ENCODE measurements at regions not wholly inside any gene's neighbourhood (a gene's known extent, or its start where the extent isn't known, plus 50 kb on each side); places are given as distances from the start of the nearest gene placed in this dataset.
A peak's percentile ranks its signal among the peaks of the same experiment; 100 is the strongest.

DNA sequence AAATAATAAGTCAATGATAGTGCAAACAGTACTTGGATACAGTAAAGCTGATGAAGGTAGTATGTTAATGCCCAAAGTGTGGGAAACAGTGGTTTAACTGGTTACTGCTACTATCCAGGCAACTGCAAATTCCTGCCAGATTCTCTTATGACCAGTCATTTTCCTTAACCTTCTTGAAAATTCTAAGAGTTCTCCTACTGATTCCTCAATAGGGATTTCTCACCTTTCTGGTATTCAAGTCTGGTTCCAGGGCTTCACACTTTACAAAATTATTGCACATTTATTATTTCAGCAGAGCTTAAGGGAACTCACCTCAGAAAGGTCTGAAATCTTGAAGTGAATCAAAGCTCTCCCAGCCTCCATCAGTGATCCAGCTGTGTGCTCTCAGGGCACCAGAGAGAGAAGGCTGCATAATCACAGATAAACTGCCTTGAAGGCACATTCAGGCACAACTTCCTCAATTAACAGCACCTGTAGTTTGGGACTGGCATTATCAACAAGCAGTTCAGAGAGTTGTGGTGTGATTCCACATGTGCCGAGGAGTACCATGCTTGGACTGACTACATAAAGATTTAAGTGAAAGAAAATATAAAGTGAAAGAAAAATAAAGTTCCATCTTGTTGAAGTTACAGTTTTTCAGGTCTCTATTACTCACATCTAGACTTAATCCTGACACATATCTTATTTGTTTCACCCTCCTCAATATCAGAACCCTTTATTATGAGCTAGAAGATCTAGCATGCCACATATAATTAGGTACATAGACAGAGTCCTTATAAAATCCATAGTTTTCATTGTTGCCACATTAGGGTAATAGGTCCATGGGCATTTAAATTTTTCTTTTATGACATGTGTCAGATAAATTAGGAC, 59.5 kb upstream of the TIPARP start:
- TF ChIP-seq, protein P1, sequence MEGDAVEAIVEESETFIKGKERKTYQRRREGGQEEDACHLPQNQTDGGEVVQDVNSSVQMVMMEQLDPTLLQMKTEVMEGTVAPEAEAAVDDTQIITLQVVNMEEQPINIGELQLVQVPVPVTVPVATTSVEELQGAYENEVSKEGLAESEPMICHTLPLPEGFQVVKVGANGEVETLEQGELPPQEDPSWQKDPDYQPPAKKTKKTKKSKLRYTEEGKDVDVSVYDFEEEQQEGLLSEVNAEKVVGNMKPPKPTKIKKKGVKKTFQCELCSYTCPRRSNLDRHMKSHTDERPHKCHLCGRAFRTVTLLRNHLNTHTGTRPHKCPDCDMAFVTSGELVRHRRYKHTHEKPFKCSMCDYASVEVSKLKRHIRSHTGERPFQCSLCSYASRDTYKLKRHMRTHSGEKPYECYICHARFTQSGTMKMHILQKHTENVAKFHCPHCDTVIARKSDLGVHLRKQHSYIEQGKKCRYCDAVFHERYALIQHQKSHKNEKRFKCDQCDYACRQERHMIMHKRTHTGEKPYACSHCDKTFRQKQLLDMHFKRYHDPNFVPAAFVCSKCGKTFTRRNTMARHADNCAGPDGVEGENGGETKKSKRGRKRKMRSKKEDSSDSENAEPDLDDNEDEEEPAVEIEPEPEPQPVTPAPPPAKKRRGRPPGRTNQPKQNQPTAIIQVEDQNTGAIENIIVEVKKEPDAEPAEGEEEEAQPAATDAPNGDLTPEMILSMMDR (IDR thresholded peaks at IDR 0.05; ENCODE audit: low read length, missing control alignments): no peak
- H3K4me3 ChIP-seq (replicated peaks; ENCODE audit: low read depth, low read length): no peak overlapping the region
- DNase-seq (ENCODE audit: low read depth): peak; percentile 29

DNA sequence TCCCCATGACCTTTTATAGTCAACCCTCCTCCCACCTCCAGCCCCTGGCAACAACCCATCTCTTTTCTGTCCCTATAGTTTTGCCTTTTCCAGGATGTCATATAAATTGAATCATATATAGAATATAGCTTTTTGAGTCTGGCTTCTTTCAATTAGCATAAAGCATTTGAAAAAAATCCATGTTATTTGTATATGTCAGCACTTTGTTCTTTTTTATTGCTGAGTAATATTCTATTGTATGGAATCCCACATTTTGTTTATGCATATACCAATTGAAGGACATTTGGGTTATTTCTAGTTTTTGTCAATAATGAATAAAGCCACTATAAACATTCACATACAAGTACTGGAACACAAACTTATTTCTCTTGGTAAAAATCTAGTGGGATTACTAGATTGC, 58.0 kb upstream of the SSR3 start:
- no peak overlapping the region for H3K4me3 ChIP-seq (replicated peaks; ENCODE audit: low read depth, low read length)
- TF ChIP-seq, protein P1 (IDR thresholded peaks at IDR 0.05; ENCODE audit: low read length, missing control alignments): no peak
- no peak for DNase-seq (ENCODE audit: low read depth)

DNA sequence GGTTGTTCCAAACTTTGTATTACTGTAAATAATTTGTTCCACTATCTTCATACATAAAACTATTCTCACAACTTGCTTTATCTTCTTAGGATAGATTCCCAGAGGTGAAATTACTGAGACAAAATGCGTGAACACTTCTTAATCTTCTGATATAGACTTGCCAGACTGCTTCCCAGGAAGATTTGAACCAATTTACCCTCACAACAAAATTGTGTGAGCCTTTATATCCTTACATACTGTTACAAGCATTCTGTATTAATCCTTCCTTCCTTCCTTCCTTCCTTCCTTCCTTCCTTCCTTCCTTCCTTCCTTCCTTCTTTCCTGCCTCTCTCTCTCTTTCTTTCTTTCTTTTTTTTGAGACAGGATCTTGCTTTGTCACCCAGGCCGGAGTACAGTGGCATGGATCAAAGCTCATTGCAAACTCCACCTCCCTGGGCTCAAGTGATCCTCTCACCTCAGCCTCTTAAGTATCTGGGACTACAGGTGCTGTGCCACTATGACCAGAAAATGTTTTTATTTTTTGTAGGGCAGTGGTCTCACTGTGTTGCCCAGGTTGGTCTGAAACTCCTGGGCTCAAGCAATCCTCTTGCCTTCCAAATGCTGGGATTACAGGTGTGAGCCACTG, 57.1 kb upstream of the SSR3 start:
- H3K4me3 ChIP-seq (replicated peaks; ENCODE audit: low read depth, low read length): no peak overlapping the region
- no peak for DNase-seq (ENCODE audit: low read depth)
- TF ChIP-seq, protein P1 (IDR thresholded peaks at IDR 0.05; ENCODE audit: low read length, missing control alignments): no peak

DNA sequence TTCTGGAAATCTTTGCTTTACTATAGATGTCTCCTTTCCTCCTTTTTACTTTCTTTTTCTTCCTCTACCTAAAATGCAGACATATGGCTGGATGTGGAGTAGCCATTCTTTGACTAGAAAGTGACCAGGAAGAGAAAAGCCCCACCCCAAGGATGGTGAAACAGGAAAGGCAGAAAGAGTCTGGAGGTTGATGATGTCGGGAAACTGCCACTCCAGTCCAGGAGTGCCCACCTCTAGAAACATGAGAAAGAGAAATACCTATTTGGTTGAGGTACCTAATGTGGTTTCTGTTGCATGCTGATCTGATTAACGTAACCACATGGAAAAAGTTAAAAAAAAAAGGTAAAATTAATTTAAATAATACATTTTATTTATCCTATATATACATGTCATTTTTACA, 55.2 kb upstream of the SSR3 start:
- TF ChIP-seq, protein P1 (IDR thresholded peaks at IDR 0.05; ENCODE audit: low read length, missing control alignments): no peak
- DNase-seq (ENCODE audit: low read depth): no peak
- H3K4me3 ChIP-seq (replicated peaks; ENCODE audit: low read depth, low read length): no peak overlapping the region

DNA sequence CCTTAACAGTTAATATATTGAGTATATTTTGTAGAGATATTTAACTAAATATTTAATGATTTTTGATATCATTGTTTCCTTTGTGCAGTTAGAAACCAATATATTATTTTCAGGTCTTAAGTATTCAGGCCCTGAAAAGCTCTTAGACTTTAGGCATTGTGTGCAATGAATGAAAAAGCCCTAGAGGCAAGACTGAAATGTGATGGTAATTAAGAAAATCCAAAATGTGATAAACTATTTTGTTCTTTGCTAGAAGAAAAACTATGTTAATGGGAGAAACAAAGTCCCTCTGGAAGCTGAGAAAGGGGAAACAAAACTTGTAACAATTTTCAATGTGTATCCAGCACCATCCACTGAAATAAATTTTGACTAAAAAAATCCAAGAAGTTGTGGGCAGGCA, 54.6 kb upstream of the SSR3 start:
- TF ChIP-seq, protein P1 (IDR thresholded peaks at IDR 0.05; ENCODE audit: low read length, missing control alignments): no peak
- no peak overlapping the region for H3K4me3 ChIP-seq (replicated peaks; ENCODE audit: low read depth, low read length)
- DNase-seq (ENCODE audit: low read depth): no peak

DNA sequence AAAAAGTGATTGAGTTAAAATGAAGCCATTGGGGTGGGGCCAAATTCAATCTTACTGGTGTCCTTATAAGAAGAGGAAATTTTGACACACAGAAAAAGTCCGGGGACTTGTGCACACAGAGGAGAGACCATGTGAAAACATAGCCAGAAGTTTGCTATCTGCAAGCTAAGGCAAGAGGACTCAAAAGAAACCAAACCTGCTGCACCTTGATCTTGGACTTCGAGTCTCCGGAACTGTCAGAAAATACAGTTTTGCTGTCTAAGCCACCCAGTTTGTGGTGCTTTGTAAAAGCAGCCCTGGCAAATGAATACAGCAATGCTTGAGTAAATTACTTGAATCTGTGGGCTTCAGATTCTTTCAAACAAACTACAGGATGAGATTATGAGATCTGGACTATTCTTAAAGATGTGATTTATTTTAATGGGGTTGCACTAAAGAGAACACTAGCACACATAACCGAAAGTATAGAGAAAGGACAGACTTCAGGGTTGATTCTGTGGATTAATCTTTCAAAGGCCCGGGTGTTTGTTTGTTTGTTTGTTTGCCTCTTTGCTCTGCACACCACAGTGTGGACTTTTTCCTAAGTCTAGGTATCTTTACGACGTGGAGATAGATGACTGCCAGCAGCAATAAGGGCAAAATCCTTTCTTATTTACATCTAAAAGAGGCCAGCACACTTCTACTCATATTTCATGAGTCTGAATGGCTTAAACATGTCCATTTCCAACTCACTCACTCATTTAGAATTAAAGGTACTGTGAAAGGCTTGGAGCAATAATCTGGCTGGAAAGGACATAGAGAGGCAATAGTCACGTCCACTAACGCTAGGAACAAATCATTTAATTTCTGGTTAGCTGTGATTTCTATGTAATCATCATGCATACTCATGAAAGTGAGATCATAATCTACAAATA, 53.9 kb upstream of the SSR3 start:
- no peak for DNase-seq (ENCODE audit: low read depth)
- TF ChIP-seq, protein P1 (IDR thresholded peaks at IDR 0.05; ENCODE audit: low read length, missing control alignments): no peak
- H3K4me3 ChIP-seq (replicated peaks; ENCODE audit: low read depth, low read length): no peak overlapping the region

Measured in fibroblast of pulmonary artery (primary cell).